Activated CD4-positive, alpha-beta T cell treated with anti-CD3 and anti-CD28 coated beads, Interleukin-2, amount 50 U/mL, for 4 hours (primary cell): ENCODE measurements at regions not wholly inside any gene's neighbourhood (a gene's known extent, or its start where the extent isn't known, plus 50 kb on each side); places are given as distances from the start of the nearest gene placed in this dataset.
"Not testable (repeated sequence)": the region's sequence is repeated elsewhere in the genome, so short reads cannot be mapped to it uniquely, and the experiment has no call there.

Experiments
- DNase-seq, 2 experiments: peaks; one replicate each; pipeline ENCODE4 v3.0.0-alpha.2; 2020

DNA sequence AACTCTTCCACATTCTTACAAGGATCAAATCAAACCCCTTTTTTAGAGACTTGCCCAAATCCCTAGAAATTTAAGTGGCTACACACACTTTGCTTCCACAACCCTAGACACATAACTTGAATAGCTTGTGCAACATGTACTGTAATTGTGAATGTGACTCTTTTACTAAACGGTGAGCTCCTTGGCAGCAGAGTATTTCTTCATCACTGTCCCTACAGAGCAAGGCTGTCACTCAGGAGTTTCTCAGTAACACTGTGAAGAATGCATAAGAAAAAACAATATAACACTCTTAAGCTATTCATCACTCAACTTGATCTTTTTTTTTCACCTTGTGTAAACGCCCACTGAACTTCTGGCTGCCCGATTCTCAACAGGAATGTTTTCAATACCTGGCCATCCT, 53.8 kb upstream of the ADAMTS18 start:
- no peak for DNase-seq

GRCh38 chr16:77491091-77491490, 56.3 kb upstream of the ADAMTS18 start:
- DNase-seq: no peak

GRCh38 chr16:77496934-77497333, 62.1 kb upstream of the ADAMTS18 start:
- DNase-seq: no peak

DNA sequence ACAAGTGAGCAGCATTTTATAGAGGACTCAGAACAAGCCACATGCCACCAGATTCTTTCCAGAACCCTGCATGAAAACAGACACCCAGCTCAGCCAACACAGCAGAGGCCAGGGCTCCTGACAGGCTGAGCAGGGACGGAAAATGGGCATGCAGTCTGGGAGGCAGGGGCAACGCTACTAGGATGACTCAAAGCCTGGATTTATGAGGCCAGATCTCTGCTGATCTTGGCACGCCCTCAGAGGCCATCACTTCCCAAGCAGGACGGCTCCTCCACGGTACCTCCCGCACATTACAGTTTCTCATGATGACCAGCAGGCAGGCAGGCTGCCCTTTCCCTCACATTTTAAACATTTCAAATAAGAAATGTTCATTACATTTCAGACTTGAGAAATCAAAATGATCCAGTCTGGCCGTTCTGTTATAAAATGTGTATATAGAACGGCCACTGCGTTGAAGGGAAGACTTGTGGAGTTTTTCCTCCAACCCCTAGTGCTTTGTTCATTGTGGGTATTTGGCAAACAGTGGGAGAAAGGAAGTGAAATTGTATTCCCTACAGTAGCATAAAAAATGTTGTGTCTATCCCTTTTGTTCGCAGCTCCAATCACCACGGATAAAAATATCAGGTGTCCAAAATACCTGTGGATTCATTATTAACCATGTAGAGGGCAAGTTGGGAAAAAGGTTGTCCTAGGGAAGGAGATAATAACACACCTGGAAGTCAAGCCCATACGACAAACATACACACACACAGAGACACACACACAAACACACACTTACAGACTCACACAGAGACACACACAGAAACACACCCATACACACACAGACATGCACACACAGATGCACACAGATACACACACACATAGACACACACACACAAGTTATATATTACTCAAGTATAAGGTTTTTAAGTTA, 64.8 kb upstream of the ADAMTS18 start:
- no peak for DNase-seq

DNA sequence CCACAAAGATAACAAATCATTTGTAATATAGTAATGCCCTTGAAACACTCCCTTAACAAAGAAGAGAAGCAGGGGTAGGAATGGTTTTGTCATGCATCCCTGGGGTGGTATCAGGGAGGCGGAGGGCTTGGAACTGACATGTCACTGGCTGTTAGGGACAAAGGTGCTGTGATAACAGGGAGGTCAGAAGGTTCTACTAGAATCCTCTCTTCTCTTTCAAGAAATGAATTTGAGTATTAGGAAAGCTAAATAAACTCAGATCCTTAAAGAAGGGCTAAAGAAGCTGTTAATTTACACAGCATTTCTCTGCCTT, 65.4 kb upstream of the ADAMTS18 start:
- no peak for DNase-seq

DNA sequence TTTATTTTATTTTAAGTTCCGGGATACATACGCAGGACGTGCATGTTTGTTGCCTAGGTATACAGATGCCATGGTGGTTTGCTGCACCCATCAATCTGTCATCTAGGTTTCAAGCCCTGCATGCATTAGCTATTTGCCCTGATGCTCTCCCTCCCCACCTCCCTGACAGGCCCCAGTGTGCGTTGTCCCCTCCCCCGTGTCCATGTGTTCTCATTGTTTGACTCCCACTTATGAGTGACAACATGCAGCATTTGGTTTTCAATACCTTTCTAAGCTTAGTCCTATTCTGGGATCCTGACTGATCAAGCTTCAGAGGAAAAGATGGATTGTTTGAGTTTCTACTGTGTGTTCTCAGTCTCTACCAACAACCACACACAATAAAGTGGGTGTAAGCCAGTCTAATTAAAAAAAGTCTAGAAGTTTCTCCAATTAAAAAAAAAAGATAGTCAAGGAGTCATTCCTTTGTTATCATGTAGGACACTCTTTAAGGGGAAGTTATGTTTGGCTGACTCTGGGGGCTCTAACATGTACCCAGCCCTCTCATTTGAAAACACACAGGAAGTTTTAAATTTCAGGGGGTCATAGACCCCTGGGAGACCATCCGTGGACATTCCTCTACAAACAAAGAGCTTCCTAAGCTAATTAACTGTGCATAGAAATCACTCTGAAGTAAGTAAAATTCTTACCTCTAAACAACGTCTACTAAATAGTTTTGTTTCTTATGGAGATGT, 66.3 kb upstream of the ADAMTS18 start:
- no peak for DNase-seq

- no peak for DNase-seq
These were observed 67.6 kb upstream of the ADAMTS18 start for GRCh38 chr16:77502448-77502847.

- DNase-seq: not testable (repeated sequence)
These were observed 71.7 kb upstream of the ADAMTS18 start for GRCh38 chr16:77506492-77506891.

DNA sequence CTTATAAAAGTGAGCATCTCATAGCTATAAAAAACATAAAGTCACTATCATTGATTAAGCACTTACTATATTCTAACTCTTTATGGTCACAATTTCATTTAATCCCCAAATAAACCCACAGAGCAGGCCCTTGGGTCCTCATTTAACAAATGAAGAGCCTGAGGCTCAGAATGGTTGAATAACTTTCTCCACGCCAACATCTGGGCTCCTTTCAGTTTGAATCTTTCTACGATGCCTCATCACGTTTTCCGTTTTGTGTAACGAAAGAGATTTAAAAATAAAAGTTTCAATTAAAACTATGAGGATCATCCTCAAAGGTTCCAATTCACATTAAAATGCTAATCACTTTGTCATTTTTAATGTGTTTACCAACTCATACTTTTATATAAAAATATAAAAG, 74.2 kb upstream of the ADAMTS18 start:
- DNase-seq: no peak

- DNase-seq: no peak
These were observed 75.0 kb upstream of the ADAMTS18 start for GRCh38 chr16:77509796-77510195.

DNA sequence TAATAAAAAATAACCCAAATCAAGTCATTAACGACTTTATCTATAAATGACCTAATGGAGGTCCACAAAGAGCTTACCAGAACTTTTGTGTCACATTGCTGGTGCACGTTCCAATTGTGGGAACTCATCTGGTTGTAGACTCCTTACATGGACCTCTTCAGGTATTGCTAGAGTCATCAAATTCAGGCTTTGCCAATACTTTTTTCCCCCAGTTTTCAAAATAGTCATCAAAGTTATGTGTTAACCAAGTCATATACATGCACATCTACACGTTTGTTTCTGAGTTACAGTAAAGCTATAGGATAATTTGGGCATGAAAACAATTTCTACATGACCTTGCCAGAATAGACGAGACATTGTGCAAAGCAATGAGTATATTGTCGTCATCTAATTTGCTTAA, 76.2 kb upstream of the ADAMTS18 start:
- DNase-seq: no peak

DNA sequence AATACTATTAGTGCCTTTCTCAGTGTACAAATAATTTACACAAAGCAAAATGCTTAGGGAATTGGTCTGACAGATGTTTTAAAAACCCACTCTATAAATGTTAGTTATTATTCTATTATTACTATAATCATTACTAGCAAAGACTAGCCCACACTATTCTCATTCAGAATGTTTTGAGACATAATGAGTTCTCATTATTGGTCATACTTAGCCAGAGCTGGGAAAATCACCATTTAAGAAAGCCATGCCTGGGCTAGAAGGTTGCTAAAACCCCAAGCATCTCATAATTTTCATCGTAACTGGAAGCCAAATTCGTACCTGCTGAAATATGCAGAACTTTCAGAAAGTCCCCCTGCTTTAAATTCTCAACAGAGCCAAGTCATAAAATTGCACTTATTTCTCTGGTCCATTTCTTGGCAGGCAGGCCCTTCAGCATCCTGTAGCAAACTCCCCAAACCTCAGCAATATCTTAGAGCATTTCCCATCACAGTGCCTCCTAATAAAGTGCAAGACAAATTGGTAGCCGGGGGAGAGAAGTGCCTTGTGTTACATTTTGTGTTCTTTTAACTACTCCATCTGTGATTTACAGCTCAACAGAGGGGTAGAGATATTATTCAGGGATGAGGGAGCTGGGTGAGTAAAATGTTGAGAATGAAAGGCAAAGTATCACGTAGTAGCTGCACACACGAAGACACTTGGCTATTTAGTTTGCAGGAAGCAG, 79.8 kb upstream of the ADAMTS18 start:
- DNase-seq: no peak

DNA sequence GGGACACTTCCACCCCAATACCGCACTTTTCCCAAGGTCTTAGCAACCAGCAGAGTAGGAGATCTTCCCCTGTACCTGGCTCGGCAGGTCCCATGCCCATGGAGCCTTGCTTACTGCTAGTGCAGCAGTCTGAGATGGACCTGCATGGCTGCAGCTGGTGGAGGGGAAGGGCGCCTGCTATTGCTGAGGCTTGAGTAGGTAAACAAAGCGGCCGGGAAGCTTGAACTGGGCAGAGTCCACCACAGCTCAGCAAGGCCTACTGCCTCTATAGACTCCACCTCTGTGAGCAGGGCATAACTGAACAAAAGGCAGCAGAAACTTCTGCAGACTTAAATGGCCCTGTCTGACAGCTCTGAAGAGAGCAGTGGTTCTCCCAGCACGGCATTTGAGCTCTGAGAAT, 90.4 kb upstream of the ADAMTS18 start:
- DNase-seq: not testable (repeated sequence)

- no peak for DNase-seq
These were observed 96.9 kb upstream of the ADAMTS18 start for GRCh38 chr16:77531752-77532151.

DNA sequence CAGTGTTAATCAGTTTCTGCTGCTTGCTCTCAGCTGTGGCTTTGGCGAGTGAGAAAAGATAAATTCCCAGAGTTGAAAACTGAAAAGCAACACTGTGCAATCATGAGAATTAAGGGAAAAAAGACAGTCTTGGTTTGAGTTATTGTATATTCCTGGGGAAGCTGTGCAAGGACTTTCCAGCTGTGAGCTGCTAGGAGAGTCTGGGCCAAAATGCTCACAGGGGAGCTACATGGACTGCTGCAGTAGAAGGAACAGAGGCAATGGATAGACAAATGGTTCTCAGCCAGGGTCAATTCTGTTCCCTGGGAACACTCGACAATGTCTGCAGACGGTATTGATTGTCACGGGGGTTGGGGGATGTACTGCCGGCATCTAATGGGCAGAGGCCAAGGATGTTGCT, 102.0 kb upstream of the ADAMTS18 start:
- DNase-seq: no peak

GRCh38 chr16:77539421-77540034, 104.7 kb upstream of the ADAMTS18 start:
- DNase-seq: no peak

- no peak for DNase-seq
These were observed 105.8 kb upstream of the ADAMTS18 start for GRCh38 chr16:77540646-77541045.

GRCh38 chr16:77541165-77541564, 106.3 kb upstream of the ADAMTS18 start:
- DNase-seq: no peak

GRCh38 chr16:77548151-77548550, 113.3 kb upstream of the ADAMTS18 start:
- no peak for DNase-seq

- DNase-seq: no peak
These were observed 113.9 kb upstream of the ADAMTS18 start for GRCh38 chr16:77548766-77549165.

DNA sequence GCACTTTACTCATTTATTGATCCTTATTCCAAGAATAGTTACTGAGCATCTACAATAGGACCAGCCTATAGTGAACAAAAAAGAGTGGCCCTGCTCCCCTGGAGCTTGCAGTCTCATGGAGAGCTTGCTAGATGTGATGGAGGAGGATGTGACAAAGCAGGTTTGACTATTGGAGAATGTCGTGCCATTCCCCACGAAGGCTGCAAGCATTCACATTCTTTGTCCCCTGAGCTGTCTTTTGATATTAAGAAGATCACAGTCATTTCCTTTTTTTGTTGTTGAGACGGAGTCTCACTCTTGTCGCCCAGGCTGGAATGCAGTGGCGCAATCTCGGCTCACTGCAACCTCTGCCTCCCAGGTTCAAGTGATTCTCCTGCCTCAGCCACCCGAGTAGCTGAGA, 115.0 kb upstream of the ADAMTS18 start:
- DNase-seq: no peak

DNA sequence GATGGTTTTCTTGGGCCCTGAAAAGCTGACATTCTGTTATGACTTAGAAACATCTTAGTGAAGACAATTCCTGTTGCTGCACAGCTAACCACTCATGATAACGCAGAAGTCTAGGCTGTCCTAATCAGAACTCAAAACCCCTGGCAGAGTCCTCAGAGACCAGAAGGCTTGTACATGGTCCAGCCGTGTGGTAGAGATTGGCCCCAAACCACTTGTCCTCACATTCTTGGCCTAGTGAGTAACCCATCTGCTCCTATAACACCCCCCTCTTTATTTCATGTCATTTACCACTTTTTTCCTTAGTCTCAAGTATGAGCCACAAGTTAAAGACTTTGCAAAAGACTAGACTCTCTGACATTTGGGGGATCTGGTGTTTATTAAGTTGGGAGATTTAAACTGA, 116.5 kb upstream of the ADAMTS18 start:
- DNase-seq: no peak

- DNase-seq: no peak
These were observed 118.3 kb upstream of the ADAMTS18 start for GRCh38 chr16:77553130-77553529.
